A549 (cell line): ENCODE measurements at regions not wholly inside any gene's neighbourhood (a gene's known extent, or its start where the extent isn't known, plus 50 kb on each side); places are given as distances from the start of the nearest gene placed in this dataset.

Experiments used
- ATAC-seq, 2 experiments: fragments of 200-7000 bp in 1 of 2; fragments of >200 bp in 1 of 2; cut with Nextera tagmentation in 1 of 2; cut with Tn5 transposase in 1 of 2; 3 replicates each; pipeline versions ENCODE4 v1.8.0 to v1.9.1; 2018 to 2020; ENCODE audit warnings: mild to moderate bottlenecking in 1 of 2, moderate library complexity in 1 of 2
- CTCF ChIA-PET: fragments of 300-600 bp; sonication (Branson Sonifier 250); formaldehyde crosslinking; extraction: SDS; loops from one replicate; lab custom pipeline; 2021; ENCODE audit warnings: antibody characterized with exemption, inconsistent platforms; lab: Yijun Ruan, JAX
- POLR2A ChIA-PET: fragments of 350-600 bp; formaldehyde crosslinking; extraction: SDS; loops from one replicate; lab custom pipeline; 2021; ENCODE audit warnings: antibody characterized with exemption, inconsistent platforms; lab: Yijun Ruan, JAX
- DNase-seq, 2 experiments: peaks; one replicate each; pipeline versions ENCODE4 v3.0.0 to v3.0.0-alpha.2; 2011 to 2016; ENCODE audit warnings: low read depth in 1 of 2, low spot score in 1 of 2
- FAIRE-seq: peaks from 2 replicates; lab custom pipeline; 2011; peaks lifted over from hg19 to GRCh38; lab: Jason Lieb, UNC
- H3K27ac ChIP-seq, 2 experiments: fragments of >200 bp; sonication (Bioruptor Twin); formaldehyde crosslinking; 3 replicates each; pipeline ENCODE4 v1.5.1; 2016 to 2017
- H3K4me1 ChIP-seq: fragments of >200 bp; sonication (Bioruptor Twin); formaldehyde crosslinking; 3 replicates; pipeline ENCODE4 v1.6.1; 2016
- H3K4me2 ChIP-seq: fragments of >200 bp; sonication (Bioruptor Twin); formaldehyde crosslinking; 3 replicates; pipeline ENCODE4 v1.6.1; 2016
- H3K4me3 ChIP-seq: fragments of >200 bp; sonication (Bioruptor Twin); formaldehyde crosslinking; 3 replicates; pipeline ENCODE4 v1.5.1; 2016
- H3K9me3 ChIP-seq: fragments of >200 bp; sonication (Bioruptor Twin); formaldehyde crosslinking; 3 replicates; pipeline ENCODE4 v1.6.1; 2016
- CEBPB ChIP-seq, 2 experiments: fragments of >200 bp in 1 of 2; sonication (Bioruptor Twin) in 1 of 2; formaldehyde crosslinking in 1 of 2; IDR thresholded peaks; 2 replicates each; pipeline ENCODE4 v1.6.1; 2012 to 2016
- CHD2 ChIP-seq: fragments of 150-350 bp; IDR thresholded peaks from 2 replicates; pipeline ENCODE4 v1.6.1; 2014; ENCODE audit warnings: low read length; ENCODE audit not compliant: partially characterized antibody
- CHD4 ChIP-seq: fragments of 200-600 bp; sonication (generic); IDR thresholded peaks from 2 replicates; pipeline ENCODE4 v1.6.1; 2016; ENCODE audit warnings: antibody characterized with exemption, mild to moderate bottlenecking, borderline replicate concordance
- E2F6 ChIP-seq: IDR thresholded peaks from 2 replicates; pipeline ENCODE4 v1.6.1; 2012; ENCODE audit warnings: low read depth, borderline replicate concordance
- EHMT2 ChIP-seq: fragments of 200-600 bp; sonication (generic); IDR thresholded peaks from 2 replicates; pipeline ENCODE4 v1.6.1; 2016; ENCODE audit warnings: antibody characterized with exemption, low read depth, mild to moderate bottlenecking, moderate library complexity
- EP300 ChIP-seq, 2 experiments: fragments of >200 bp; sonication (Bioruptor Twin); formaldehyde crosslinking; IDR thresholded peaks; 2 replicates in 1 of 2; 3 replicates in 1 of 2; pipeline ENCODE4 v1.6.1; 2016 to 2017
- FOSB ChIP-seq: fragments of 250-450 bp; sonication (Bioruptor Pico); IDR thresholded peaks from 2 replicates; pipeline ENCODE4 v1.5.0; 2020; ENCODE audit warnings: mild to moderate bottlenecking, moderate library complexity
- FOXS1 ChIP-seq: fragments of 250-450 bp; sonication (Bioruptor Pico); IDR thresholded peaks from 2 replicates; pipeline ENCODE4 v1.5.0; 2020; ENCODE audit warnings: mild to moderate bottlenecking, moderate library complexity
- HDAC2 ChIP-seq: fragments of 200-600 bp; sonication (generic); IDR thresholded peaks from 2 replicates; pipeline ENCODE4 v1.6.1; 2016
- HOXA7 ChIP-seq: fragments of 250-450 bp; sonication (Bioruptor Pico); IDR thresholded peaks from 2 replicates; pipeline ENCODE4 v1.5.0; 2020; ENCODE audit warnings: mild to moderate bottlenecking, moderate library complexity
- HOXB13 ChIP-seq: fragments of 250-450 bp; sonication (Bioruptor Pico); IDR thresholded peaks from 2 replicates; pipeline ENCODE4 v1.5.0; 2020; ENCODE audit warnings: low read depth, mild to moderate bottlenecking, moderate library complexity
- HOXB5 ChIP-seq: fragments of 250-450 bp; sonication (Bioruptor Pico); IDR thresholded peaks from 2 replicates; pipeline ENCODE4 v1.5.0; 2020; ENCODE audit warnings: mild to moderate bottlenecking, moderate library complexity
- KDM5A ChIP-seq: fragments of 200-600 bp; sonication (generic); IDR thresholded peaks from 2 replicates; pipeline ENCODE4 v1.6.1; 2016; ENCODE audit warnings: antibody characterized with exemption, mild to moderate bottlenecking
- MAZ ChIP-seq: fragments of 150-350 bp; IDR thresholded peaks from 2 replicates; pipeline ENCODE4 v1.6.1; 2014; ENCODE audit warnings: antibody characterized with exemption, low read depth, low read length, borderline replicate concordance
- MYC ChIP-seq: IDR thresholded peaks from 2 replicates; pipeline ENCODE4 v1.6.1; 2012; ENCODE audit warnings: mild to moderate bottlenecking, inconsistent platforms, low read length, improper control_type of control experiment, borderline replicate concordance
- NFE2L2 ChIP-seq: fragments of 150-350 bp; conservative IDR thresholded peaks from 2 replicates; pipeline ENCODE4 v1.6.1; 2014; ENCODE audit warnings: low read length
- NR3C1 ChIP-seq: fragments of >200 bp; sonication (Bioruptor Twin); formaldehyde crosslinking; IDR thresholded peaks from 3 replicates; pipeline ENCODE4 v1.6.1; 2017
- POLR2AphosphoS2 ChIP-seq: conservative IDR thresholded peaks from 2 replicates; pipeline ENCODE4 v1.6.1; 2012; ENCODE audit warnings: low read length, improper control_type of control experiment, inconsistent platforms
- RARB ChIP-seq: fragments of 250-450 bp; sonication (Bioruptor Pico); IDR thresholded peaks from 2 replicates; pipeline ENCODE4 v1.8.0; 2021; ENCODE audit warnings: mild to moderate bottlenecking, moderate library complexity
- REST ChIP-seq: fragments of 200-600 bp; sonication (generic); IDR thresholded peaks from 2 replicates; pipeline ENCODE4 v1.6.1; 2016; ENCODE audit warnings: antibody characterized with exemption, mild to moderate bottlenecking, moderate library complexity
- RFX5 ChIP-seq: fragments of 450-650 bp; IDR thresholded peaks from 2 replicates; pipeline ENCODE4 v1.7.1; 2014; ENCODE audit warnings: antibody characterized with exemption, mild to moderate bottlenecking, moderate library complexity
- SREBF2 ChIP-seq: fragments of 450-650 bp; IDR thresholded peaks from 2 replicates; pipeline ENCODE4 v1.6.1; 2014; ENCODE audit warnings: mild to moderate bottlenecking, moderate library complexity
- USF2 ChIP-seq: fragments of 450-650 bp; IDR thresholded peaks from 2 replicates; pipeline ENCODE4 v1.6.1; 2014; ENCODE audit warnings: antibody characterized with exemption
- ZC3H11A ChIP-seq: fragments of 450-650 bp; IDR thresholded peaks from 2 replicates; pipeline ENCODE4 v1.6.1; 2014; ENCODE audit warnings: antibody characterized with exemption, mild to moderate bottlenecking
- ZFP36 ChIP-seq: fragments of 450-650 bp; IDR thresholded peaks from 2 replicates; pipeline ENCODE4 v1.6.1; 2014; ENCODE audit warnings: borderline replicate concordance; ENCODE audit not compliant: partially characterized antibody
- ZSCAN20 ChIP-seq: fragments of 250-450 bp; sonication (Bioruptor Pico); IDR thresholded peaks from 2 replicates; pipeline ENCODE4 v1.8.0; 2022; ENCODE audit warnings: mild to moderate bottlenecking, moderate library complexity
- WGBS: methylation state at CpG from one replicate; pipeline ENCODE4 v1.1.6; 2017; ENCODE audit errors: missing lambda C conversion rate; 5-methylcytosine and 5-hydroxymethylcytosine counted together
- TF ChIP-seq, protein P1 (sequence below): fragments of >200 bp; sonication (Bioruptor Twin); formaldehyde crosslinking; IDR thresholded peaks from 3 replicates; pipeline ENCODE4 v1.6.1; 2016
- TF ChIP-seq, protein P2 (sequence below): fragments of >200 bp; sonication (Bioruptor Twin); formaldehyde crosslinking; IDR thresholded peaks from 3 replicates; pipeline ENCODE4 v1.5.1; 2016

- Histone ChIP-seq H3K9me3 (peaks cover 4% of the 10 kb centered on the region; the same call in 1 of the 3 replicates), H3K27ac (no peak overlapping the region), H3K4me1 (peaks cover 8% of the 10 kb centered on the region), H3K4me2 (no peak overlapping the region)
- ChIA-PET CTCF (no interaction called here), POLR2A (no interaction called here)
- ATAC-seq, result no peak
- TF ChIP-seq E2F6 (no peak), KDM5A (no peak), HOXA7 (no peak), MAZ (no peak), RARB (CRISPR knock-in tag) (no peak), POLR2AphosphoS2 (no peak), MYC (no peak), HOXB13 (CRISPR knock-in tag) (no peak), SREBF2 (no peak), ZSCAN20 (CRISPR knock-in tag) (no peak), EHMT2 (no peak), FOSB (CRISPR knock-in tag) (no peak), USF2 (no peak), CHD2 (no peak), EP300 (IDR thresholded peaks at IDR 0.05) (no peak), ZC3H11A (no peak), NR3C1 (no peak), NFE2L2 (no peak)
- TF ChIP-seq, protein P1, sequence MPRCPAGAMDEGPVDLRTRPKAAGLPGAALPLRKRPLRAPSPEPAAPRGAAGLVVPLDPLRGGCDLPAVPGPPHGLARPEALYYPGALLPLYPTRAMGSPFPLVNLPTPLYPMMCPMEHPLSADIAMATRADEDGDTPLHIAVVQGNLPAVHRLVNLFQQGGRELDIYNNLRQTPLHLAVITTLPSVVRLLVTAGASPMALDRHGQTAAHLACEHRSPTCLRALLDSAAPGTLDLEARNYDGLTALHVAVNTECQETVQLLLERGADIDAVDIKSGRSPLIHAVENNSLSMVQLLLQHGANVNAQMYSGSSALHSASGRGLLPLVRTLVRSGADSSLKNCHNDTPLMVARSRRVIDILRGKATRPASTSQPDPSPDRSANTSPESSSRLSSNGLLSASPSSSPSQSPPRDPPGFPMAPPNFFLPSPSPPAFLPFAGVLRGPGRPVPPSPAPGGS, result no peak
- TF ChIP-seq, protein P2, sequence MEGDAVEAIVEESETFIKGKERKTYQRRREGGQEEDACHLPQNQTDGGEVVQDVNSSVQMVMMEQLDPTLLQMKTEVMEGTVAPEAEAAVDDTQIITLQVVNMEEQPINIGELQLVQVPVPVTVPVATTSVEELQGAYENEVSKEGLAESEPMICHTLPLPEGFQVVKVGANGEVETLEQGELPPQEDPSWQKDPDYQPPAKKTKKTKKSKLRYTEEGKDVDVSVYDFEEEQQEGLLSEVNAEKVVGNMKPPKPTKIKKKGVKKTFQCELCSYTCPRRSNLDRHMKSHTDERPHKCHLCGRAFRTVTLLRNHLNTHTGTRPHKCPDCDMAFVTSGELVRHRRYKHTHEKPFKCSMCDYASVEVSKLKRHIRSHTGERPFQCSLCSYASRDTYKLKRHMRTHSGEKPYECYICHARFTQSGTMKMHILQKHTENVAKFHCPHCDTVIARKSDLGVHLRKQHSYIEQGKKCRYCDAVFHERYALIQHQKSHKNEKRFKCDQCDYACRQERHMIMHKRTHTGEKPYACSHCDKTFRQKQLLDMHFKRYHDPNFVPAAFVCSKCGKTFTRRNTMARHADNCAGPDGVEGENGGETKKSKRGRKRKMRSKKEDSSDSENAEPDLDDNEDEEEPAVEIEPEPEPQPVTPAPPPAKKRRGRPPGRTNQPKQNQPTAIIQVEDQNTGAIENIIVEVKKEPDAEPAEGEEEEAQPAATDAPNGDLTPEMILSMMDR, result no peak
- TF ChIP-seq, all 56 proteins: peak for 0
- DNase-seq (no peak), FAIRE-seq (no peak)
- H3K4me3 ChIP-seq, result no peak overlapping the region
- WGBS, result 73% methylated on average over 2 of the region's 2 CpGs
Measured at GRCh38 chr10:28862219-28862618, 184.9 kb downstream of the BAMBI start.

GRCh38 chr10:28869606-28870201 is 192.4 kb downstream of the BAMBI start:
- H3K27ac ChIP-seq, result no peak overlapping the region
- ATAC-seq (no peak), DNase-seq (no peak), FAIRE-seq (peak; percentile 32)
- no peak for TF ChIP-seq NFE2L2
- no peak for TF ChIP-seq E2F6
- TF ChIP-seq REST, result no peak
- TF ChIP-seq CEBPB (IDR thresholded peaks at IDR 0.05), result no peak
- no peak for TF ChIP-seq FOXS1 (CRISPR knock-in tag)
- TF ChIP-seq HDAC2, result no peak
- no peak for TF ChIP-seq CHD4
- no peak for TF ChIP-seq ZFP36
- TF ChIP-seq HOXB5, result no peak
- no peak for TF ChIP-seq RFX5
- TF ChIP-seq SREBF2, result no peak
- no peak overlapping the region for H3K4me3 ChIP-seq
- CTCF ChIA-PET, result interaction anchor here (1.9 kb wide), 1 partner anchor 13 kb away, joined by 4 read pairs; no protein-coding TSS in a partner anchor
- POLR2A ChIA-PET, result no interaction called here
- H3K4me2 ChIP-seq, result no peak overlapping the region
- H3K4me1 ChIP-seq, result 0 out of 3 replicates have a peak, but pooled peaks cover 5% of the 10 kb centered on the region
- WGBS, result 69% methylated on average over 5 of the region's 5 CpGs
- no peaks in the 10 kb centered on the region for H3K9me3 ChIP-seq
